ENCODE measurements at regions not wholly inside any gene's neighbourhood (a gene's known extent, or its start where the extent isn't known, plus 50 kb on each side); places are given as distances from the start of the nearest gene placed in this dataset.

DNA sequence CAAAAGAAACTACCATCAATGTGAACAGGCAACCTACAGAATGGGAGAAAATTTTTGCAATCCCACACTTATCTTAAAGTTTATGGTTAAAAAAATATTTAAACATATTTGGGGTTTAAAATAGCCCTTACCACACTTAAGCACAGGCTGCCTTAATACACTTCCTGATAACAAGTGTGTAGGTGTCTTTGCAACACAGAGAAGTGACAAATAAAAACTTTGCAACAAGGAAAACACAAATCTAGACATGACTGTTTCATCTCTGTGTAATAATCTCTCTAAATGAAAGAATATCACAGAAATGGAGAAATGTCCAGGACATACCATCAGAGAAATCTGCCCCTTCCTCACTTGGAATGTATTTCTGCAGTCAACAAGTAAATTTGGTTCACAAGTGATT, 464.1 kb upstream of the ARHGEF26 start:
- DNase-seq (ENCODE audit: low read depth in 2 of 2), result no peak

DNA sequence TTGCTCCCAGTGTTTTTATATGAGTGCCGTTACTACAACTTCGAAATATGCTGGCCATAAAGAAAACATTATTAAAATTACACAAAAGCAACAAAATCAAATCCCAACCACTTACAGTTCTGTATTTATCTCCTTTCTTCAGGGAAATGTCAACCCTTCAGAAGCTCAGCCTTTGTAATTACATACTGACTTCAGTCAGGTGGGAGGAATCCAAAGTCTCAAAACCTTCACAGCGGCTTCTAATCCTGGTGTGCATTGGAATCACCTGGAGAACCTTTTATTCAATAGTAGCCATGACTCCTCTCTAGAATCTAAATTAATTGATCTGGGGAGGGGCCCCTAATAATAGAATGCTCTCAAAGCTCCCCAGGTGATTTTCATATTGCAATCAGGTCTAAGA, 463.7 kb upstream of the ARHGEF26 start:
- no peak for DNase-seq (ENCODE audit: low read depth in 2 of 2)

DNA sequence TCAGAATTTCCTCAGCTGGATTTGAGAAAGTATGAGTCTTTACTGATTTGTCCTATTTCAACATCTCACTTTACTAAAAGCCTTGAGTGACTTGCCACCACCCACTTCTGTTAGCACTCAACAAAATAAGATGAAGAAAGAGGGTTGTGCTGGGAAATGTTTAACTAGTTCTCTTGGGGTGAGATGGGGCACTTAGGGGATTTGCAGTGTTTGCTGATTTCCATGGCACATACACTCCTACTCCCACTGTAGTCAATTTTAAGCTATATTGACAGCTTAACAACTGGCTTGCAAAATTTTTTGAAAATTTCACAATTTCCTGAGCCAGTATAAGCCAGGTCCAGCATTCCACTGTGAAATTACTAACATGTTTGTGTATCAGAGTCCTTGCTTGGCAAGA, 463.1 kb upstream of the ARHGEF26 start:
- no peak for DNase-seq (ENCODE audit: low read depth in 2 of 2)

DNA sequence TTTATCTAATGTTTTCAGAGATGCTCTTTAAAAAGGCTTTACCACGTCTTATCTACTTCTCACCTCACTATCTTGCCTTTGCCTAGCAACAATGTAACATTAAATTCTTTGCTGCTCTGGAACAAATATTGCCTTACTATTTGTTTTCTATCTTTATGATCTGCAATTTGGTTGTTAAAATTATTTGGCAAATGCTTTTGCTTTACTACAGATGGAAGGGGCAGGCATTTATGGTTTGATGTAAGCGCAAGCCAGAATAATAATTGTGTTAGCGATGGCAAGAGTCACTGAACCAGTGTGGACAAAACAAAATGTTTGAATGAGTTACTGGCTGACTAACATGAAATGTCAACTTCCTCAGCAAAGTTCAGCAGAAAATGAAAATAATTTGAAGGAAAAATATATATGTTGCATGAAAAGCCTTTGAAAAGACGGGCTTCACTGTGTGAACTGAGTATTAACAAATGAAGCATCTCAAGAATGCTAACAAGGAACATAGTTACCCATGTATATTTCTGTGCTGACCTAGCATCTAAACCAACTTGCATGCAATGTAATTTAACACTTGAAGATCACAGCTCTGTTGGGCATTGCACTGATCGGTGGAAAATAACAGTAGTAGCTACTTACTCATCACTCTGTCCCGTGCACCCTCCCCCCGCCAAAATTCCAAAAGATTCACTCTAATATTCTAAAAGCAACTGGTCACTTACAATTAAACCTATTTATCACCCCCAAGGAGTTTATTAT, 454.0 kb upstream of the ARHGEF26 start:
- no peak for DNase-seq (ENCODE audit: low read depth in 2 of 2)

DNA sequence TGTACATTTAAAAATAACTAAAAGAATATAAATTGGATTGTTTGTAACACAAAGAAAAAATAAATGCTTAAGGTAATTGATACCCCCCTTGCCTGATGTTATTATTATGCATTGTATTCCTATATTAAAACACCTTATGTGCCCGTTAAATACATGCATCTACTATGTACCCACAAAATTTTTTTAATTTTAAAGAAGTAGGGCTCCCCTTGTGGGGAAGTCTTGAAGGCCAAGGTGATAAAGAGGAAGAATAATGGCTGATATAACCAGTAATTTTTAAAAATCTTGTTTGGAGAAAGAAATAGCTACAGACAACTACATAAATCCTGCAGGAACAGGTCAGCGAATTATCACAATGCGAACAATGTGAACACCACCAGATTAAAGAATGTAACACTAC, 451.7 kb upstream of the ARHGEF26 start:
- DNase-seq (ENCODE audit: low read depth in 2 of 2), result no peak

DNA sequence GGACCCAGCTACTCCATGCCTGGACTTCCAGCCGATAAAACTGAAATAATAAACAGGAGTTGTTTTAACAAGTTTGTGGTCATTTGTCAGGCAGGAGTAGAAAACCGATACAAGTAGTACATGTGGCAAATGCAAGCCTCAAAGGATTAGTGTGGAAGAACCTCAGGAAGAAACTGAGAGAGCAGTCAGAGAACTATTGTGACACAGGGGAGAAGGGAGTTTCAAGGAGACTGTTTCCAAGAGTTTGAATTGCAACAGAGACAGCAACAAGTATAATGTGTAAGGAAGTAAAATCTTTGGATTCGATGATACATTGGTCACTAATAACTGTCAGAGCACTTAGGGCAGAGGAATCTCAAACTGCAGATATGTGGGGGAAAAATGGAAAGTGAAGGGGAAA, 450.6 kb upstream of the ARHGEF26 start:
- no peak for DNase-seq (ENCODE audit: low read depth in 2 of 2)

DNA sequence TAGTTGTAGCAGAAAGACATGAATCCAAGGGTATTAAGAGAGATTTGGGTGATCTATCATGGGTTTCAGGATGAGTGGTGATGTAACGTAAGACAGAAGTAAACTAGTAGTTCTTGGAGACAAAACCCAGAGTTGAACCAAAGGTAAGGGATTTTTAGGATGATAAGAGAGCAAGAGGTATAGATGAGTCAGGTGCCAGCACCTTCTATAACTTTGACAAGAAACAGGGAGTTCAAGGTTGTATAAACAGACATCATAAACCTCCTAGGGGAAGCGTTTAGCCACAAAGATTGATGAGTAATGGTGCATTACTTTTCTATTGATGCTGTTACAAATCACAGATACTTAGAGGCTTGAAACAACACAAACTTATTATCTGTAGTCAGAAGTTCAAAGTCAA, 447.3 kb upstream of the ARHGEF26 start:
- no peak for DNase-seq (ENCODE audit: low read depth in 2 of 2)

DNA sequence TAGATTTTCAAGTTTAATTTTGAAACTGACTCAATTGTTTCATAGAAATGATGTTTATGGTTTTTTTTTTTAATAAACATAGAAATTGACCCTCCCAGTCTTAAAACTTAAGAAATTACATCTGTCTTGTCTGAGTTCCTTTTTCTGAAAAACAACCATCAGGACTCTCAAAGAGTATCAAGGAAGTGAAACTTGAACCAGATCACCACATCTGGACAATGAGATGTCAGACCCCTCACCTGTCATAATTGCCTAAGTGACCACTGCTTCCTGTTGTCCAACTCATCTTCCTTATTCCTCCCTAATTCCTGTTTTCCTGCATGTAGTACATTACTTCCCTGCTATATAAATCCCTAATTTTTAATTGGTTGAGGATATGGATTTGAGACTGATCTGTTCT, 441.5 kb upstream of the ARHGEF26 start:
- DNase-seq (ENCODE audit: low read depth in 2 of 2), result no peak

DNA sequence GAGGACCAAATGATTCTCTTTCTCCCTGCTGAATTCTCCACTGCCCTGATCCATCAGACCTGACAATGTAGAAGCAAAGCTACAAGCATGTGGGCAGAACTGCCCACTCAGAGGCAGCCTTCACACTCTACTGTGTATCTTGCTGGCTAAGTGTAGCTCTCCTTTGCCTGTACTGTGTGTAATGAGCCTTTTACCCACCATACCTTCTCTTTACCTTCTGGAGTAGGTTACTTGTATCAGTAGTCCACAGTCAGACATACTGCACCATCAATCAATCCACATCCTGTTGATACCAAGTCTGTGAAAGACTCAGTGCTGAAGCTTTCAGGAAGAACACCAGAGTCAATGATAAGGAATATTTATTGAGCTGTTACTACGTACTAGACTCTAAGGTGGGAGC, 440.7 kb upstream of the ARHGEF26 start:
- DNase-seq (ENCODE audit: low read depth in 2 of 2), result no peak

DNA sequence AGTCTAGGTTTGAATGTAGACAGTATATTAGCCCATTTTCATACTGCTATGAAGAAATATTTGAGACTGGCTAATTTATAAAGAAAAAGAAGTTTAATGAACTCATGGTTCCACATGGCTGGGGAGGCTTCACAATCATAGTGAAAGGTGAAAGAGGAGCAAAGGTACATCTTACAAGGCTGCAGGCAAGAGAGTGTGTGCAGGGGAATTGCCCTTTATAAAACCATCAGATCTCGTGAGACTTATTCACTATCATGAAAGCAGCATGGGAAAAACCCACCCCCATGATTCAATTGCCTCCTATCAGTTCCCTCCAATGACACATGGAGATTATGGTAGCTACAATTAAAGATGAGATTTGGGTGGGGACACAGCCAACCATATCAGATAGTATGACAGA, 440.1 kb upstream of the ARHGEF26 start:
- no peak for DNase-seq (ENCODE audit: low read depth in 2 of 2)

DNA sequence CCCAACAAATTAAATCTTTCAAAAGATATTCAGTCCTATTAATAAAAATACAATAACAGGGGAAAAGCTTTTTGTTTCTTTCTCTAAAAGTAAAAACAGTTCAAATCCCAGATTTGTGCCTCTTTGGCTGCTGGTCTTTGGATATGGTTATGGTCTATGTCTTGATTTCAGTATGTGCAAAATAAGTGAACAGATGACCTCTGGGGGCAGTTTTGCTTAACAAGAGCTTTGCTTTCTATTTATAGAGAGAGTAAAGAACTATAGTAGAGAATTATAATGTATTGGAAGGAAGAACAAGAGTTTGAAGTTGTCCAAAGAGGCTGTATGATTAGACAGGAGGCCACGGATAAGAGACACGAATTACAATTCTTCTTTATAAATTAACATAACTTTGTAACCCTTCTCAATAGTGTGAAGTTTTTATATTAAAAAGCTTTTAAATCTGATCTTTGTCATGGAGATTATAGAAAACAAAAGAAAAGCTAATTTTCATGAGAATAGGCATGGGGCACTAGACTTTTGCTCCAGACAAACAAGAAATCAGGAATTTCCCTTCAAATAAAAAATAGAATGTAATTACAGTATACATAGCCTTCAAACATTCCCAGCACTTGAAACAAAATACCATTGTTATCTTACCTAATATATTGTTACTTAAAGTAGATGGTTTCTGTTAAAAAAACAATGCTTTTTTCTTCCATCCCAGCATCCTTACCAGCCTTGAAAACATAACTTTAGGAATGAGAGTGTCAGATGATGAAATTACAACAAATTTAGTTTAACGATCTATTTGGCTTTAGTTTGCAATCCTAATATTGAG, 432.7 kb upstream of the ARHGEF26 start:
- no peak for DNase-seq (ENCODE audit: low read depth in 2 of 2)

DNA sequence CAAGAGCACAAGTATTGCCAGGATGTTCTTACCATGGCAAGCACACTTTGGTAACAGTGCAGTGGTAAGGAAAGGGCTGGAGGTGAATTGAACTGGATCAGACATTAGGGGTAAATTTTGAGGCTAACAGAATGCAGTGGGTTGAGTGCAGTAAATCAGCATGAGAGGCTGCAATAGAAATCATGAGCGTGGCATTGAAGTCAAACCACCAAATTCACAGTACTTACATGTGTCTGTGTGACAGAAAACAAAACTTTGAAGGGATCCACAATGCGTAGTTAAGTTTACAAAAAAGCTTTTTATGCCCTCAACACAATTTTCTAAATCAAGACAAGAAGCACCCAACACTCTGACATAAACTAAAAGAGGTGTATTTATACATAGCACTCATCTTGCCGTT, 428.0 kb upstream of the ARHGEF26 start:
- DNase-seq (ENCODE audit: low read depth in 2 of 2), result no peak

DNA sequence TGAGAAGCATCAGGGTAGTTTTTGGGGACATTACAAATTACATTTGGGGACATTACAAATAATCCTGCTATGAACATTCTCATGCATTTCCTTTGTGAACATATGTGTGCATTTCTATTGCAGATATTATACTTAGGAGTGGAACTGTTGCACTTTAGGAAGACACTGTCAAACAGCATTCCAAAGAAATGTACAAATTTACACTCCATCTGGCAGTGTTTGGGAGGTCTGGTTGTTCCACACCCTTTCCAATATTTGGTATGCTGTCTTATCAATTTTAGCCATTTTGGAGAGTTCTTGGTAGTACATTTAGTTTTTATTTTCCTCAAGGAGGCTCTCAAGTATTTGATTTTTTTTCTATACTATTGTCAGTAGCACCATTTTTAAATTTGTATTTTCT, 419.1 kb upstream of the ARHGEF26 start:
- no peak for DNase-seq (ENCODE audit: low read depth in 2 of 2)

DNA sequence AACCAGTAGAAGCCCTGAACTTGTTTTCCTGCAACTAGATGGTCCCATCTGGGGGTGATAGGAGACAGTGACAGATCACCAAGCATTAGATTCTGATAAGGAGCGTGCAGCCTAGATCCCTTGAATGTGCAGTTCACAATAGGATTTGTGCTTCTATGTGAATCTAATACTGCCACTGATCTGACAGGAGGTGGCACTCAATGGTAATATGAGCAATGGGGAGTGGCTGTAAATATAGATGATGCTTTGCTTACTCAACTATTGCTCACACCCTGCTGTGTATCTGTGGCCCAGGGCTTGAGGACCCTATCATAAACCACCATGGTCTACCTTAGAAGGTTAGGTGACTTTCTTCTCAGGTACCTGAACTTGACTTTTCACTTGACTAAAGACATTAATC, 417.1 kb upstream of the ARHGEF26 start:
- no peak for DNase-seq (ENCODE audit: low read depth in 2 of 2)

DNA sequence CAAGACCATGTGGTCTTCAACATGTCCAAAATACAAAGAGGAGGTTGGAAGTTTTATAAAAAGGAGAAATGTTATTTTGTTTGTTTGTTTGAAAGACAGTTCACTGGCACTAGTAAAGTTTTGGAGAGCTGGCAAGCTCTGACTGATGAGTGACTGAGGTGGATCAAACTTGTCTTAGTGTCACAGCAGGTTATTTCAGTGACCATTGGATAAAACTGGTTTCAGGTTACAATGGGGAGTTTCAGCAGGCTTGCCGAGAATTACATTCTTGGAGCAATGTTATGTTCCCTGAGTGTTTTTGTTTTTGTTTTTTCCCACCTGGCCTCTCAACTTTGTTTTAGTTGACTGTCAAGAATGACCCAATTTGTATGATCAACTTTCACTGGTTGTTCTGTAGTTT, 414.5 kb upstream of the ARHGEF26 start:
- no peak for DNase-seq (ENCODE audit: low read depth in 2 of 2)

DNA sequence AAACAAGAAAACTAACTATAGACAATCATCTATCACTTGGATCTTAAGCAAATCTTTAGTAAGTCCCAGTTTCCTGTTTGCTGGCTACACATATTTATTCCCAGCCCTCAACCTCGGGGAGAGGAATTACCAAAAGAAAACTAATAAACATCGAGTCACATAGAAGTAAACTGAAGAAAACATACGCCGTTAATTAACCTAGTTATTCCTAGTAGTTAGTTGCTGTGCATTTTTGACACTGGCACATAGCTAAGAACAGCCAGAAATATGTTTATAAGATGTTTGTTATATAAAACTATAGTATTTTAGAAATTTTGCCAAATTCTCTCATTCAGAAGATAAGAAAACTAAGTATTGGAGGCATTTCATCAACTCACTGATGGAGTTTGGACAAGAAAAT, 407.2 kb upstream of the ARHGEF26 start:
- no peak for DNase-seq (ENCODE audit: low read depth in 2 of 2)

DNA sequence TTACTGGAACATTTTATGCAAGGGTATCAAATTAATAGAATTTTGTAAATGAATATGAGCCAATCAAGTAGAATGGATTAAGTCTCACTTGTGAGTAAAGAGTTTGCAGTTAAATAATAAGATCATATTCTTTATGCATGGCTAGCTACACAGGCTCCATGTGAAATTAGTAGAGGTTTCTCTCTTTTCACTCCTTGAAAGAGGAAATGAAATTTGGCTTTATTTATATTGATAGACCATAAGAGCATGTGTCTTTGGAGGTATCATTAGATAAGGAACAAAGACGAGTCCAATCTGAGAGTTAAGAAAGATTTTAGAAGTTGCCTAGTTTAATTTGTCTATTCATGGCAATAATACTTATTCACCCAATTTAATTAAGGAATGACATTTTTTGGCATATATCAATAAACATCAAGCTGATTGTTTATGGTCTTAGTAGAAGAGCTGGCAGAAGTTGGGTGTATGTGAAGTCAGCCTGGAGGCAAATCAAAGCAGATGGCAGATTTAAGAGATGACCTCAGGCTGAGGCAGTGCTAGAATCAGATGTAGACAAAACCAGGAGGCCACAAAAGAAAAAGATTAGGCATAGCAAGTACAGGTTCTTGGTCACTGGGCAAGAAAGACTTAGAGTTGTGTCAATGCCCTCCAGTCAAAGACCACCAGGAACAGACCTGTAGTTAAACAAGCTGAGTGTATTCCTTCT, 406.5 kb upstream of the ARHGEF26 start:
- no peak for DNase-seq (ENCODE audit: low read depth in 2 of 2)

DNA sequence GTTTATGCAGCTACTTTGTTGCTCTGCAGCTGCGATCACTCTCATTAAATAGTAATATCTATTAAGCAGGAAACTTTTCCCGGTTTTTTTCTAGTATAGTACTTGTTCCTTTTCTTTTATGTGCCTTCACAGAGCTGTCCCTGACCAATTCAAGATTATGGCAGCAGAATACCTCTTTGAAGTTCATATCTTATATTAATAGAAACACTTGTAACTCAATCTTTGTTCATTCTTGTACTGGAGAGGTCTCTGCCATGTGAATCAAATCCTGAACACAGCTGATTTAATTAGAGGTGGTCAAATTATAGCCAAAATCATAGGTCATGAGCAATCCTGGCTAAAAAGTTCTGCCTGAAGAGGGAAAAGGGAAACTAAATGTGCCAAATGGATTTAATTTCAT, 399.0 kb upstream of the ARHGEF26 start:
- DNase-seq (ENCODE audit: low read depth in 2 of 2), result no peak

DNA sequence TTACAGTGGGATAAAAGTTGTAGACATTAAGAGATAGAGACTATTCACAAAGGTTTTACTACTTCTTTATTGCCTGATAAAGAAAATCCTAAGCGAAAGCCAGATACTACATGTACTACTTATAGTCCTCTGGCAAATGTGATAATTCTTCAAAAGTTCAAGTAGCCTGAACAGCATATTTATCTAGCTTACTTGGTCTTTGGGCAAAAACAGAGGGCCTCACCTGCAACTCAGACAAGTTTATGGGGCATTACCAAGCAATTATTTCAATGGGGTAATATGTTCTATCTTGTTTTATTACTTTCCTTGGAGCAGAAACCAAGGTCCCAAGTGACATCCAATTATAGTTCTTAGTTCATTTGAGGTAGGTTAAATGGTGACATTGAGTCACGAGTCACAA, 390.1 kb upstream of the ARHGEF26 start:
- DNase-seq (ENCODE audit: low read depth in 2 of 2), result no peak

DNA sequence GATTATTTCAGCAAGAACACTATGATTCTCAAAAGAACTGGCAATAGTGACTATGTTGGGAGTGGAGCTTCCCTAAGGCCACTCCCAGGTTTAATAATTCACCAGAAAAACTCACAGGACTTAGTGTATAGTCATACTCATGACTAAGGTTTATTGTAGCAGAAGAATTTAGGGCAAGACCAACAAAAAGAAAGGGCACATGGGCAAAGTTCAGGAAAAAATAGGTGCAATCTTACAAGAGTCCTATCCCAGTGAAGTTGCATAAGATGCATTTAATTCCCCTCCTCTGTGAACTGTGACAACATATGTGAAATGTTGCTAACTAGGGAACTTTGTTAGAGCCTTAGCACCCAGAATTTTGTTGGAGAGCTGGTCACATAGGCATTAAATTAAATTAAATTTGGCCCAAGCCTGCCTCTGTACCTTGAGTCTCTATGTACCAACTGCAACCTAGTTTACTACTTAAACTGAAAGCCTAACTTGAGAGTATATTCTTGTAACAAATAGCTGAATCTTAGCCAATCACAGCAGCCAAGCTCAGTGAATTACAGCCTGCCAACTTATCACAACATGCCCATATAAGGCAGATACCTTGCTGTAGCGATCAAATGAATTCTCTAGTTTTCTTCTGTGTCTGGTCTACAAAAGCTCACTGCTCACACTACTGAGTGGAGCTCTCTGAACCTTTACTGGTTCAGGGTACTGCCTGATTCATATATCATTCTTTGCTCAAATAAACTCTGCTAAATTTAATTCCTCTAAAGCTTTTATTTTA, 386.2 kb upstream of the ARHGEF26 start:
- no peak for DNase-seq (ENCODE audit: low read depth in 2 of 2)

DNA sequence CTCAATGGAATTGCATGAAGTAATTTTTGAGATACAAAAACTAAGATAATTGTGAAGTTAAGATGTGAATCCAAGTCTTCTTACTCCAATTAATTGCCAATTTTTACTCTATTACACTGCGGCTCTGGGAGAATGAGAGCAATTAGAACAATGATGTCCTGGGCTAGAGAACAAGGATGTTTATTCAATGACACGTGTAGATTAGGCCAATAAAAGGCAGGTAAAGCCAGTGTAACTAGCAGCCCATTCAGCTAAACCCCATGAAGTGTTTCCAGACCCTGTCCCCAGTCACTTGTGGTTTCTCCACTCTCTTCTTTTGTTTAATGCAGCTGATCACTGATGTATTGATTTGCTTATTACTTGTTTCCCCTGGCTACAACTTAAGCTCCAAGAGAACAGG, 381.1 kb upstream of the ARHGEF26 start:
- no peak for DNase-seq (ENCODE audit: low read depth in 2 of 2)

DNA sequence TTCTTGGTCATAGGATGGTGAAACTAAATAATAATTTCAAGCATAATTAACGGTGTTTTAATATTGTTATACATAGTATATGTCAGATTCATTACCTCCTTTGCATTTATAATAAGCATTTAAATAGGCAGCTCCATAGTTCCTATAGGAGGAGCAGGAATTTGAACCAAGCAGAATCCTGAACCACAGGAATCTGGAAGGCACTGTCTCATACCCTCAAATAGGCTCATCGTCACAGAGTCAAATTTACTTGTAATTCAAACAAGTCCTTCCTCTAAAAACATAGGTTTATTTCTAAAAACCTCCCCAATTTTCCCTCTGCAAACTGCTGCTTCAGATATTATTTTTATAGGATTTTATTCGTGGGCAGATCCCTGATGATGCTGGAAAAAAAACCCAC, 376.3 kb upstream of the ARHGEF26 start:
- no peak for DNase-seq (ENCODE audit: low read depth in 2 of 2)

Measured in stimulated activated CD8-positive, alpha-beta memory T cell treated with anti-CD3 and anti-CD28 coated beads, Interleukin-15, amount 100 ng/mL, for 48 hours (primary cell).